ENCODE measurements at regions not wholly inside any gene's neighbourhood (a gene's known extent, or its start where the extent isn't known, plus 50 kb on each side); places are given as distances from the start of the nearest gene placed in this dataset.

GRCh38 chr1:69413129-69413528 is 154.6 kb upstream of the LRRC7 start:
- in situ Hi-C loops (cut with HindIII; ENCODE audit: low sequenced_read_pairs) = no loop called here
- DNase-seq (ENCODE audit: low spot score) = no peak

DNA sequence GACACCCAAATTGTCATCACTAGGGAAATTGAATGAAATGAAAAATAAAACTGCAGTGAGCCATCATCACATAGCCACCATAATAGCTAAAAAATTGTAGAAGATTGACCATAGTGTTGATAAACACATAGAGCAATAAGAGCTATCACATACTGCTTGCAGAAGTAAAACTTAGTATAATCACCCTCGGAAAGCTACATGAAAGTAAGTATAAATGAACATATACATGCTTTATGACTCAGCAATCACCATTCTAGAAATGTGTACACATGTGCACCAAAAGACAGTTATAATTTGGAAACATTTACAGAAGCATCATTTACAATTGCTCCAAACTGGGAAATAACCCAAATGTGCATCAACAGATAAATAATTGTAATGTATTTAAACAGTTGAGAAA is 153.1 kb upstream of the LRRC7 start:
- no peak for DNase-seq (ENCODE audit: low spot score)
- in situ Hi-C loops (cut with HindIII; ENCODE audit: low sequenced_read_pairs) = no loop called here

- DNase-seq (ENCODE audit: low spot score) = no peak
- in situ Hi-C loops (cut with HindIII; ENCODE audit: low sequenced_read_pairs) = no loop called here
These were observed 146.4 kb upstream of the LRRC7 start for GRCh38 chr1:69421286-69421685.

DNA sequence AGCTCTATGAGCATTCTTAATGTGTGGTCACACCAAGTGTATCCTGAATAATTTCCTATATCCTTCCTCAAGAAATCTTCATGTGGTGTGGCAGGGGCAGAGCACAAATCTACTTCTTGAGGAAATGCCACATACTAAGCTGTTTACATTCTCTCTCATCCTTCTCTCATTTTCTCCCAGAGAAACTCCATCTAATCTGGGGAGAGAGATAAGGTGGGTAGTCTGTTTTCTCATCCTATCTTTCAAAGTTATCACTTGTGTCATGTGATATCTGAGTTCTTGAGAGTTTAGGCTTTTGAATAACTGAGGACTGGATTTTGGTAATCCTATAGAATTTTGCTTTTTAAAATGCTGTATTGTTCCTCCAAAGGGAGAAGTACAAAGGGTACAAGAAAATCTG is 141.9 kb upstream of the LRRC7 start:
- DNase-seq (ENCODE audit: low spot score) = no peak
- in situ Hi-C loops (cut with HindIII; ENCODE audit: low sequenced_read_pairs) = no loop called here

GRCh38 chr1:69426401-69426800 is 141.3 kb upstream of the LRRC7 start:
- no peak for DNase-seq (ENCODE audit: low spot score)
- in situ Hi-C loops (cut with HindIII; ENCODE audit: low sequenced_read_pairs) = no loop called here

- DNase-seq (ENCODE audit: low spot score) = no peak
These were observed 134.6 kb upstream of the LRRC7 start for GRCh38 chr1:69433073-69433472.

GRCh38 chr1:69436151-69436550 is 131.6 kb upstream of the LRRC7 start:
- in situ Hi-C loops (cut with HindIII; ENCODE audit: low sequenced_read_pairs) = no loop called here

More at GRCh38 chr1:69433073-69433472, 134.6 kb upstream of the LRRC7 start:
- in situ Hi-C loops (cut with HindIII; ENCODE audit: low sequenced_read_pairs) = no loop called here

GRCh38 chr1:69438056-69438795 is 129.5 kb upstream of the LRRC7 start:
- DNase-seq (ENCODE audit: low spot score) = no peak
- in situ Hi-C loops (cut with HindIII; ENCODE audit: low sequenced_read_pairs) = no loop called here

More at GRCh38 chr1:69436151-69436550, 131.6 kb upstream of the LRRC7 start:
- no peak for DNase-seq (ENCODE audit: low spot score)

GRCh38 chr1:69441496-69441895 is 126.2 kb upstream of the LRRC7 start:
- in situ Hi-C loops (cut with HindIII; ENCODE audit: low sequenced_read_pairs) = no loop called here
- DNase-seq (ENCODE audit: low spot score) = no peak

DNA sequence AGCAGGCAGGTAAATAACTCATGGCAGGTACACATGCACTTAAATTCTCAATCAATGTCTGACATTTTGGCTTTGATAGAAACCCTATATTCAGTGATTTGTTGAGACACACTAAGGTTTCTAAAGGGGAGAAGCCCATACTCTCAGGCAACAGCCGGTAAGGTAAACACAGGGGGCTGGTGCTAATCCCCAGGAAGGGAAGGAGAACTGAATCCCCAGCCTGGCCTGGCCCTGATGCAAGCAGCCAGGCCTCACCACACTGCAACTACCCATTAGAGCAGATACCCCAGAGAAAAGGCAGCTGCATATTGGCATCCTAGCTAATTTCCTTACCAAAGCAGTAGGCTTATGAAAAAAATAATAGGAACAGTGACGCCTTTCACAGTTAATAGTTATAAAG is 116.5 kb upstream of the LRRC7 start:
- in situ Hi-C loops (cut with HindIII; ENCODE audit: low sequenced_read_pairs) = no loop called here
- DNase-seq (ENCODE audit: low spot score) = no peak

DNA sequence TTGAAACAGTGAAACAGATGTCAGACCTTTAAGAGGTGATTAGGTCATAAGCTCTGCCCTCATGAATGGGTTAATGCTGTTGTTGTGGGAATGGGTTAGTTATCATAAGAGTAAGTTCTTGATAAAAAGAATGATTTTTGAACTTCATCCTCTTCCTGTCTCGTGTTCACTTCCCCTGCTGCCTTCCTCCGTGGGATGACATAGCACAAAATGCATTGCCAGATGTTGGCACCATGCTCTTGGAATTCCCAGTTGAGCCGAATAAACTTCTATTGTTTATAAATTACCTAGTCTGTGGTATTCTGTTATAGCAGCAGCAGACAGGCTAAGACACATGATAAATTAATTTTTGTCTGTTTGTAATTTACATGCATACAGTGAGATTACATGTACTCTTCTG is 112.0 kb upstream of the LRRC7 start:
- no peak for DNase-seq (ENCODE audit: low spot score)
- in situ Hi-C loops (cut with HindIII; ENCODE audit: low sequenced_read_pairs) = no loop called here

- DNase-seq (ENCODE audit: low spot score) = no peak
- in situ Hi-C loops (cut with HindIII; ENCODE audit: low sequenced_read_pairs) = no loop called here
These were observed 108.5 kb upstream of the LRRC7 start for GRCh38 chr1:69459244-69459643.

DNA sequence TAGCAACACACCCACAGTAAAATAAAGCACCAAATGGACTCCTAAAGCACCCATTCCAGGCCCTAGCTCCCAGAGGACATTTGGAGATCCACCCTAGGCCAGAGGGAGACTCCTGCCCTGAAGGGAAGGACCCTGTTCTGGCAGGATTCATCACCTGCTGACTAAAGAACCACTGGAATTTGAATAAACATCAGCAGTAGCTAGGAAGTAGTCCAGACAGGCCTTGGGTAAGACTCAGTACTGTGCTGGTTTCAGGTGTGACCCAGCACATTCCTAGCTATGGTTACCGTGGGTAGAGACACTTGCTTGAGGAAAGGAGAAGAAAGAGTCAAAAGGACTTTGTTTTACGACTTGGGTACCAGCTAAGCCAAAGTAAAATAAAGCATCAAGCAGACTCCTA is 92.7 kb upstream of the LRRC7 start:
- DNase-seq (ENCODE audit: low spot score) = no peak
- in situ Hi-C loops (cut with HindIII; ENCODE audit: low sequenced_read_pairs) = no loop called here

GRCh38 chr1:69479734-69480133 is 88.0 kb upstream of the LRRC7 start:
- DNase-seq (ENCODE audit: low spot score) = no peak

DNA sequence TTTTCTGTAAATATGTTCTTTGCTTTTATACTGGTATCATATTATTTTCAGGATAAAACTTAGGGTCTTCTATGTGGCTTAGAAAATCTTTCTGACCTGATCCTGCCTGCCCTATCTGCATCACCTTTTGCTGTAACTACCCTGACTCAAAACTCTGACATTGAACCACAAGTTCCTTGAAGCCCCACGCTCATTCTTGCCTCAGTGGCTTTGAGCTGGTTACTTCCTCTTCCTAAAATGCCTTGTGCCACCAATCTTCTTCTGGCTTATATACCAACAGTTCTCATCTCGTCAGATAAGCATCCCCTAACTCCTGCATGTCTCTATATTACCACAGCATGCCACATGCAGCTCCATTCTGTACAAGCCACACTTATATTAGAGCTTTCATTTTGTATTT is 84.5 kb upstream of the LRRC7 start:
- in situ Hi-C loops (cut with HindIII; ENCODE audit: low sequenced_read_pairs) = no loop called here
- no peak for DNase-seq (ENCODE audit: low spot score)

More at GRCh38 chr1:69479734-69480133, 88.0 kb upstream of the LRRC7 start:
- in situ Hi-C loops (cut with HindIII; ENCODE audit: low sequenced_read_pairs) = no loop called here

- in situ Hi-C loops (cut with HindIII; ENCODE audit: low sequenced_read_pairs) = no loop called here
- DNase-seq (ENCODE audit: low spot score) = no peak
These were observed 82.1 kb upstream of the LRRC7 start for GRCh38 chr1:69485616-69486015.

- in situ Hi-C loops (cut with HindIII; ENCODE audit: low sequenced_read_pairs) = no loop called here
These were observed 76.3 kb upstream of the LRRC7 start for GRCh38 chr1:69491416-69491815.

GRCh38 chr1:69492286-69492685 is 75.4 kb upstream of the LRRC7 start:
- no peak for DNase-seq (ENCODE audit: low spot score)

More at GRCh38 chr1:69491416-69491815, 76.3 kb upstream of the LRRC7 start:
- no peak for DNase-seq (ENCODE audit: low spot score)

DNA sequence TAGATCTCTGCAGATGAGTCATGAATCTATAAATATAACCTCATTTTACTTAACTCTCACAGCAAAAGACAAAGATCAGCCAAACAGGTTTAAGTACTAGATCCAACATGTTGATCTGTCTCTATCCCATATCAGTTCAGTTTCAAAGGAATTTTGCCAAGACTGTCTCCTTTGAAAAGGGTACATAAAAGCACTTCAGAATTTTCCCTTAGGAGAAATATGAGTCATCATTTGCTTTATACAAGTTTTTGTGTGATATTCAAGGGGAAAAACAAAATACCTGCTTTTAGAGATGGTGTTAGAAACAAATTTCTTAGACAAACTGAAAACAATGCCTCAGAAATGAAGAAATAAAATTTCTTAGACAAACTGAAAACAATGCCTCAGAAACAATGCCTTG is 73.5 kb upstream of the LRRC7 start:
- in situ Hi-C loops (cut with HindIII; ENCODE audit: low sequenced_read_pairs) = no loop called here
- no peak for DNase-seq (ENCODE audit: low spot score)

More at GRCh38 chr1:69492286-69492685, 75.4 kb upstream of the LRRC7 start:
- in situ Hi-C loops (cut with HindIII; ENCODE audit: low sequenced_read_pairs) = no loop called here

GRCh38 chr1:69497441-69498221 is 70.1 kb upstream of the LRRC7 start:
- in situ Hi-C loops (cut with HindIII; ENCODE audit: low sequenced_read_pairs) = no loop called here

DNA sequence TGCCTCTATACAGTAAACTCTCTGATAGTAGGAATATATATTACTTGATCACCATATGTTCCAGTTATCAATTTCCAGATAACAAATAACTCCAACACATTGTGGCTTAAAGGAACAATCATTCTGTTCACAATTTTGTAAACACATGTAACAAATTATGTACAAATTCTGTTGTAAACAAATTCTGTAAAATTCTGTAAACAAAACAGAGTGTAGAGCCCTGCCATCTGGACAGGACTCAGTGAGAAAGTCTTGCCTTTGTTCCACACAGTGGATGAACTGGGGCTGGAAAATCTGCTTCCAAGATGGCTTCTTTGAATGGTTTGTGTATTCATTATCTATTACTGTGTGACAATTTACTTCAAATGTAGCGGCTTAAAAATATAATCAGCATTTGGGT is 69.0 kb upstream of the LRRC7 start:
- in situ Hi-C loops (cut with HindIII; ENCODE audit: low sequenced_read_pairs) = no loop called here

More at GRCh38 chr1:69497441-69498221, 70.1 kb upstream of the LRRC7 start:
- DNase-seq (ENCODE audit: low spot score) = no peak

More for the DNA sequence above, 69.0 kb upstream of the LRRC7 start:
- no peak for DNase-seq (ENCODE audit: low spot score)
